B cell (primary cell): ENCODE measurements at regions not wholly inside any gene's neighbourhood (a gene's known extent, or its start where the extent isn't known, plus 50 kb on each side); places are given as distances from the start of the nearest gene placed in this dataset.

Experiments used
- ATAC-seq: fragments of 200-7000 bp; cut with Tn5 transposase; one replicate; pipeline ENCODE4 v1.10.0; 2021; ENCODE audit warnings: low read depth, mild to moderate bottlenecking, moderate number of reproducible peaks, moderate library complexity
- CTCF ChIA-PET: fragments of 350-600 bp; sonication (Branson Sonifier 250); formaldehyde crosslinking; loops from one replicate; lab custom pipeline; 2021; ENCODE audit warnings: antibody characterized with exemption, inconsistent platforms; lab: Charles Lee
- POLR2A ChIA-PET: fragments of 350-600 bp; sonication (Branson Sonifier 250); formaldehyde crosslinking; loops from one replicate; lab custom pipeline; 2021; ENCODE audit warnings: antibody characterized with exemption; lab: Charles Lee
- DNase-seq: peaks from one replicate; pipeline ENCODE4 v3.0.0; 2013
- H2AFZ ChIP-seq: 2 replicates; pipeline ENCODE4 v1.6.1; 2012; ENCODE audit warnings: mild to moderate bottlenecking, low read depth, low read length; ENCODE audit not compliant: insufficient read depth, poor library complexity, severe bottlenecking
- H3K27ac ChIP-seq, 2 donors: 1 replicate in 1 of 2; 2 replicates in 1 of 2; pipeline ENCODE4 v1.5.1; 2012 to 2013; ENCODE audit warnings: low read length in 2 of 2, mild to moderate bottlenecking in 2 of 2, moderate library complexity in 1 of 2
- H3K27me3 ChIP-seq, 4 experiments: fragments of 200-600 bp in 1 of 4; sonication (generic) in 1 of 4; replicated peaks in 1 of 4; 1 replicate in 2 of 4; 2 replicates in 2 of 4; pipeline versions ENCODE4 v1.6.1 to v1.7.0; 2013 to 2016; ENCODE audit warnings: low read length in 3 of 4, mild to moderate bottlenecking in 2 of 4, mixed read lengths in 1 of 4, moderate library complexity in 1 of 4; ENCODE audit not compliant: insufficient read depth in 4 of 4, control insufficient read depth in 3 of 4; ENCODE audit errors: control extremely low read depth in 1 of 4
- H3K36me3 ChIP-seq, 2 experiments: replicated peaks in 1 of 2; 1 replicate in 1 of 2; 2 replicates in 1 of 2; pipeline versions ENCODE4 v1.6.1 to v1.7.1; 2013; ENCODE audit warnings: low read length in 1 of 2; ENCODE audit not compliant: insufficient read depth in 2 of 2, control insufficient read depth in 1 of 2; ENCODE audit errors: control extremely low read depth in 1 of 2, extremely low read depth in 1 of 2
- H3K4me1 ChIP-seq, 2 donors: fragments of 200-600 bp in 1 of 2; sonication (generic) in 1 of 2; 1 replicate in 1 of 2; 2 replicates in 1 of 2; pipeline versions ENCODE4 v1.5.1 to v1.6.1; 2013 to 2017; ENCODE audit warnings: low read length in 2 of 2; ENCODE audit not compliant: control insufficient read depth in 2 of 2, insufficient read depth in 2 of 2
- H3K4me2 ChIP-seq: replicated peaks from 2 replicates; pipeline ENCODE3; 2012; ENCODE audit warnings: mild to moderate bottlenecking, low read depth, low read length; ENCODE audit not compliant: poor library complexity, severe bottlenecking
- H3K4me3 ChIP-seq, 5 experiments: fragments of 200-600 bp in 1 of 5; sonication (generic) in 1 of 5; 1 replicate in 3 of 5; 2 replicates in 2 of 5; pipeline versions ENCODE4 v1.5.1 to v1.7.0; 2011 to 2016; ENCODE audit warnings: low read length in 4 of 5, mild to moderate bottlenecking in 4 of 5, low read depth in 2 of 5, control low read depth in 1 of 5, moderate library complexity in 1 of 5; ENCODE audit not compliant: insufficient read depth in 1 of 5; ENCODE audit errors: control extremely low read depth in 1 of 5, extremely low read depth in 1 of 5
- H3K79me2 ChIP-seq: fragments of 200-600 bp; sonication (generic); one replicate; pipeline ENCODE4 v1.6.0; 2016; ENCODE audit warnings: low read length; ENCODE audit not compliant: control insufficient read depth, insufficient read depth
- H3K9ac ChIP-seq: fragments of 200-600 bp; sonication (generic); 2 replicates; pipeline ENCODE4 v1.6.1; 2017; ENCODE audit warnings: mild to moderate bottlenecking, low read length, moderate library complexity
- H3K9me3 ChIP-seq, 3 donors: one replicate each; pipeline versions ENCODE4 v1.6.1 to v1.7.1; 2013; ENCODE audit warnings: low read length in 2 of 3; ENCODE audit not compliant: control insufficient read depth in 2 of 3, insufficient read depth in 1 of 3; ENCODE audit errors: control extremely low read depth in 1 of 3
- H4K20me1 ChIP-seq: 2 replicates; pipeline ENCODE4 v1.6.0; 2012; ENCODE audit warnings: mild to moderate bottlenecking, low read length; ENCODE audit not compliant: insufficient read depth, control insufficient read depth, poor library complexity, severe bottlenecking
- H3K27ac Mint-ChIP-seq: one replicate; pipeline ENCODE4 v1.8.0; 2021; ENCODE audit warnings: mixed read lengths
- H3K27me3 Mint-ChIP-seq: one replicate; pipeline ENCODE4 v1.8.0; 2021; ENCODE audit warnings: mixed read lengths
- H3K4me1 Mint-ChIP-seq: one replicate; pipeline ENCODE4 v1.8.0; 2021; ENCODE audit warnings: mixed read lengths
- H3K4me3 Mint-ChIP-seq: one replicate; pipeline ENCODE4 v1.8.0; 2021; ENCODE audit warnings: mixed read lengths
- H3K9me3 Mint-ChIP-seq: one replicate; pipeline ENCODE4 v1.8.0; 2022; ENCODE audit warnings: mixed read lengths; ENCODE audit not compliant: insufficient read depth
- CTCF ChIP-seq: fragments of 200-600 bp; IDR thresholded peaks from one replicate; pipeline ENCODE4 v1.8.0; 2022; ENCODE audit warnings: antibody characterized with exemption, mild to moderate bottlenecking
- EZH2 ChIP-seq: IDR thresholded peaks from 2 replicates; pipeline ENCODE4 v1.6.1; 2012; ENCODE audit warnings: borderline replicate concordance, low read depth, mild to moderate bottlenecking, moderate library complexity, low read length; ENCODE audit not compliant: insufficient read depth, poor library complexity, severe bottlenecking
- WGBS: methylation state at CpG from one replicate; pipeline ENCODE4 v1.1.5; 2013; ENCODE audit warnings: missing lambda C conversion rate; ENCODE audit not compliant: insufficient coverage; 5-methylcytosine and 5-hydroxymethylcytosine counted together
- intact Hi-C: fragments of 100-400 bp; cut with micrococcal nuclease; formaldehyde crosslinking; loops from one replicate; pipeline ENCODE4 v1.10.0; 2022

- CTCF ChIA-PET, result no interaction called here
- Histone ChIP-seq H3K4me3 (no peak overlapping the region), H3K27me3 (peaks cover 0 to 15% (median 0%) of the 10 kb centered on the region in 4 experiments), H3K9me3 (peaks cover 3 to 7% (median 5%) of the 10 kb centered on the region in 3 donors), H3K27ac (no peak overlapping the region), H3K4me2 (no peak overlapping the region), H3K4me1 (peaks cover 13 to 22% of the 10 kb centered on the region in 2 donors), H3K79me2 (no peaks in the 10 kb centered on the region), H3K9ac (no peak overlapping the region), H2AFZ (no peak overlapping the region), H3K36me3 (no peaks in the 10 kb centered on the region), H4K20me1 (no peaks in the 10 kb centered on the region)
- no peak for DNase-seq
- intact Hi-C loops, result no loop called here
- H3K9me3 Mint-ChIP-seq, result peaks cover 4% of the 10 kb centered on the region
- no peak overlapping the region for H3K27ac Mint-ChIP-seq
- H3K4me1 Mint-ChIP-seq, result peaks cover 22% of the 10 kb centered on the region
- POLR2A ChIA-PET, result no interaction called here
- peaks cover 21% of the 10 kb centered on the region for H3K27me3 Mint-ChIP-seq
- ATAC-seq, result no peak
- WGBS, result 74% methylated on average over 2 of the region's 9 CpGs
- TF ChIP-seq CTCF, result no peak
- TF ChIP-seq EZH2, result no peak
- H3K4me3 Mint-ChIP-seq, result no peak overlapping the region
Measured at GRCh38 chr20:48425817-48426612, 401.8 kb downstream of the PREX1 start.

- Mint-ChIP-seq H3K27ac (no peak overlapping the region), H3K27me3 (peaks cover 26% of the 10 kb centered on the region)
- no peak for DNase-seq
Measured at GRCh38 chr20:48425321-48425720, 402.5 kb downstream of the PREX1 start.

More at GRCh38 chr20:48425321-48425720, 402.5 kb downstream of the PREX1 start:
- Histone ChIP-seq H2AFZ (no peak overlapping the region), H3K36me3 (no peaks in the 10 kb centered on the region), H3K4me1 (peaks cover 16 to 25% of the 10 kb centered on the region in 2 donors), H3K27me3 (peaks cover 0 to 15% (median 1%) of the 10 kb centered on the region in 4 experiments), H3K27ac (no peak overlapping the region), H3K4me3 (no peak overlapping the region), H3K9ac (no peak overlapping the region), H4K20me1 (no peaks in the 10 kb centered on the region), H3K79me2 (no peaks in the 10 kb centered on the region), H3K4me2 (no peak overlapping the region), H3K9me3 (peaks cover 0 to 7% (median 0%) of the 10 kb centered on the region in 3 donors)
- ChIA-PET CTCF (no interaction called here), POLR2A (no interaction called here)
- intact Hi-C loops, result no loop called here
- H3K4me1 Mint-ChIP-seq, result peaks cover 23% of the 10 kb centered on the region
- no peak overlapping the region for H3K4me3 Mint-ChIP-seq
- TF ChIP-seq EZH2, result no peak
- WGBS, result 69% methylated on average over 5 of the region's 5 CpGs
- ATAC-seq, result no peak
- H3K9me3 Mint-ChIP-seq, result no peaks in the 10 kb centered on the region
